GM18873 (cell line): ENCODE measurements at regions not wholly inside any gene's neighbourhood (a gene's known extent, or its start where the extent isn't known, plus 50 kb on each side); places are given as distances from the start of the nearest gene placed in this dataset.
A peak's percentile ranks its signal among the peaks of the same experiment; 100 is the strongest.

Experiments
- ATAC-seq: cut with Tn5 transposase; IDR thresholded peaks from one replicate; pipeline ENCODE4 v1.9.1; 2021; ENCODE audit warnings: mild to moderate bottlenecking, moderate library complexity, moderate number of reproducible peaks; ENCODE audit not compliant: unreplicated experiment, low FRiP score

DNA sequence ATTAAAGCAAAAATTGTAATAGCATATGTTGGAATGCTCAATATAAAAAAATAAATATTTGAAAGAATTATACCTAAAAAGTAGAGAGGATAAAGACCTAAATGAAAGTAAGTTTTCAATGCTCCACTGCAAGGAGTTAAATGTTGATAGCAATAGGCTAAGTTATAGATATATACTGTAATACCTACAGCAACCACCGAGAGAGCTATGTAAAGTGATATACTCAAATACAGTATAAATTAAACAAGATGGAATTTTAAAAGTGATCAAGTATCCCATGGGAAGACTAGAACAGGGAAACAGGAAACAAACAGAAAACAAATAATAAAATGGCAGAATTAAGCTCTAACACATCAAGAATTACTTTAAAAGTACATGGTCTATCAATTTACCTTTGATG is 73.9 kb downstream of the CASP3 start:
- no peak for ATAC-seq

DNA sequence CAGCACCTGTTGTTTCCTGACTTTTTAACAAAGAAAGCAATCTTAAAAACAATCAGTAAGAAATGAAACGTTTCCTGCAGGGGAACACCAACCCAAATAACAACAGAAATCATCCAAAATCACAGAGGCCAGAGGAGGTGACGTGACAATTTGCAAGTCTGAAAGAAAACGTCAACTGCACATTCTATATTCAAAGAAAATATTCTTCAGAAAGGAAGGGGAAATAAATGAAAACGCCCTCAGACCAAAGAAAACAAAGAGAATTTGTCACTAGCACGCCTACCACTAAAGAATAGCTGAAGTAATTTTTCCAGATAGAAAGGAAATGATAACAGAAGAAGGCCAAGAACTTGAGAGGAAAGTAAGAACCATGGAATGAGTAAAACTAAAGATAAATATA is 74.4 kb downstream of the CASP3 start:
- no peak for ATAC-seq

GRCh38 chr4:184573701-184574100 is 75.5 kb downstream of the CASP3 start:
- ATAC-seq = no peak

DNA sequence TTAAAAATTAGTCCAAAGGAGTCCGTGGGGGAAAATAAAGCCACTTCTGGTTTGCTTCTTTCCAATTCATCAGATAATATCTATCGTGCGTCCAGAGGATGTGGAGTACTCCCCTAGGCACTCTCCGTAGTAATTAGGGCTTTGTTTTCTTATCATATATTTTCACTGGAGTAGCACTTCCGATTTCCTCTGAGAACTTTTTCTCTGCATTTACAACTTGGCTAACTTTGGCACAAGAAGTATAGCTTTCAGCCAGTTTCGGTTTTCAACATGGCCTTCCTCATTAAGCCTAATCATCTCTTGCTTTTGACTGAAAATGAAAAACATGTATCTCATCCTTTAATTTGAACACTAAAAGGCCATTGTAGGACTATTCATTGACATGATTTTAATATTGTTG is 80.5 kb downstream of the CASP3 start:
- no peak for ATAC-seq

DNA sequence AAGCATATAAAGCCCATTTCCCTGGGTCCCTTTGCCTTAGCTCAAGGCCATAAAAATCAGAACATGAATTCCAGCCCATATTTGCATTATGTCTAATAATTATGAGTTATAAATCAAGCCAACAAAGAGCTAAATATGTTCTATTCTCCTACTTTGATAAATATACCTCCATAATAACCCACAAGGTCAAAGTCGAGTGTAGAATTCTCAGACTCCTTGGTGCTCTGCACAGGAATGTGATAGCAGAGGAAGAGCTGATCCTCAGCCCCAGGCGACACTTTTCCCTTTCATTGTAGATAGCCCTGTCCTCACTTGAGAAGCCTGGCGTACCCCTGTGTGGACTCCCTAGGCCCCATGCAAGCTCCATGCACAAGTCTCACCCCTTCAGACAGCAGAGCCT is 85.6 kb downstream of the CASP3 start:
- ATAC-seq = no peak

DNA sequence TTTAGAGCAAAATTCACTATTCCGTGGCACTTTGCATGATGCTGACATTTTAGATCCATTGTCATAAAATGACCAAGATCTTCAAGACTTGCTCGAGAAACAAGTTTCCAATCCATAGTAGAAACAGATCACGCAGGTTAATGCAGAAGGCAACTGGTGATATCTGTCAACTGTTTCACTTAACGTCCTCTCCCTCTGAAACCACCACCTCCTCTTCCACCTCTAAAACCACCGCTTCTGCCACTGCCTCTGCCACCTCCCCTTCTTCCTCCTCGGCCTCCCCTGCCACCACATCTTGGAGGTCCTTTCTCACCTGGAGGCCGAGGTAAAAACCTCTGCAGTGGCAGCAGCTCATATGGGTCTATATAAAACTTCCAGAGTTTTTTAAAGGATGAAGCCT is 84.6 kb upstream of the IRF2 start:
- no peak for ATAC-seq

DNA sequence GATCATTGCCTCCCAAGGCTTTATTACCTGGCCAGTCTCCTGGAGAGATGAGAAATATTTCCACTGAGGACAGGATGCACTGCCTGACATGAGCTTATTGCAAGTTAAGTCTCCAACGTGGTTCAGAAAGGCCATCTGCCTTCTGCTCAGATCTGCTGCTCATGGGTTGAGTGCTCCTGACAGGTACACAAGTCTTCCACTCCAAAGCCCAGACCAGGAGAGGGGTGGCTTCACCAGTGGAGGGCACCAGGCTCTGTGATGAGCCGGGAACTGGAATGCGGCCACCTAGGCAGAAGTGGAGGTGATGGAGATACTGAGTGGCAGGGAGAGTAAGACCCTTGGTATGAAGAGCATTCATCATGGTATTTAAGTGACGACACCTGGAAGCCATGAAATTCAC is 79.5 kb upstream of the IRF2 start:
- ATAC-seq = no peak

- ATAC-seq = no peak
Observed at GRCh38 chr4:184550476-184550875, 76.1 kb upstream of the IRF2 start.

- no peak for ATAC-seq
Observed at GRCh38 chr4:184548648-184549341, 74.4 kb upstream of the IRF2 start.

DNA sequence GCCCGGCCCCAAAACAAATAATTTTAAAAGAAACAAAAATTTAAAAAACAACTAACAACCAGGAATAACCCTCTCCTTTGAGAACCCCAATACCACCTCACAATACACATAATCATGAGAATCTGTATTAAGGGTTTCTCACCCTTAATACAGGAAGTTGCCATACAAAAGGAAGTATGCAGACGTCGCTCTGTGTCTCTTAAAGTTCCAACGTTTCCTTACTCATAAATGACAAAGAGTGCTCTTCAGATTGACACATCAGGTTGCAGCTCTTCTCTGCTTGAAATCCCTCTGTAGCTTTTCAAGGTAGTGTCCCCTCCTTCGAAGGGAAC is 73.9 kb upstream of the IRF2 start:
- ATAC-seq = no peak

DNA sequence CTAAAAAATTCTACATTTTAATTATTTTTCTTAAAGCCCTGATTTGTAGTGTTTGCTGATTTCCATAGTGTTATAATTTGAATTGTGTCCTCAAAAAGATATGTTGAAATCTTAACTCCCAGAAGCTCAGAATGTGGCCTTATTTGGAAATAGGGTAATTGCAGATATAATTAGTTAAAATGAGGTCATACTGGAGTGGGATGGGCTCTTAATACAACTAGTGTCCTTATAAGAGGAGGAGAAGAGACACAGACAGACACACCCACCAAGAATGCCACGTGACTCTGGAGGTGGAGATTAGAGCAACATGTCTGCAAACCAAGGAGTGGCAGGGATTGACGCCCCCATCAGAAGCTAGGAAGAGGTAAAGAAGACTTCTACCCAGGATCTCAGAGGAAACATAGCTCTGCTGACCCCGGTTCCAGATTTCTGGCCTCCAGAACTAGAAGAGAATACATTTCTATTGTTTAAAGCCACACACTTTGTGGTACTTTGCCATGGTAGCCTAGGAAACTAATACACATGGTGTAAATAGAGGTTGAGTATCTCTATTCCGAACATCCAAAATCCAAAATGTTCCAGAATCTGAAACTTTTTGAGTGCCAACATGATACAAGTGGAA is 70.5 kb upstream of the IRF2 start:
- no peak for ATAC-seq

GRCh38 chr4:184541907-184542306 is 67.6 kb upstream of the IRF2 start:
- no peak for ATAC-seq

- no peak for ATAC-seq
Observed at GRCh38 chr4:184540307-184540706, 66.0 kb upstream of the IRF2 start.

DNA sequence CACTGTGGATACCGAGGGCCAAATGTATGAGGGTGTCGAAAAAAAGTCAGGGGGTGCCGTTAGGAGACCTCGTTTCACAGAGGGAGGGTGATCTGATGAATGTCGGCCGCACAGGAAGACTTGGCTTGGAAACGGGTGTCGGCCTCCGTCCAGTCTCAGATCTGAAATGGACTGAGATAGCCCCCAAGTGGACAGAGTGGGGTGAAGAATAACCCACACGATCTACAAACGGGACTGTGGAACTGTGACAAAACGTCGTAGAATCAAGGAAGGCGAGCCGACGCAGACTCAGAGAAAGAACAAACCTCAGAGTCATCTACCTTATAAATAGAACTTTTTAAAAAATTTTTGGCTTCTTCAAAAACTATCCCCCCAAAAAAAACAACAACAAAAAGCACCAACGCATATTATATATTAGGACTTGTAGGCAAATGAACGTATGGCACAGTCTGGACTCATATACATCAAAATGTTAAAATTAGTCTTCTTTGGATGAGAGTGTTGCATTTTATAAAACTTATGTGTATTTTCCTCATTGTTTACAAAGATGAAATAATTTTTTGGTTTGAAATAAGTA is 63.8 kb upstream of the IRF2 start:
- ATAC-seq = peak; percentile 37

DNA sequence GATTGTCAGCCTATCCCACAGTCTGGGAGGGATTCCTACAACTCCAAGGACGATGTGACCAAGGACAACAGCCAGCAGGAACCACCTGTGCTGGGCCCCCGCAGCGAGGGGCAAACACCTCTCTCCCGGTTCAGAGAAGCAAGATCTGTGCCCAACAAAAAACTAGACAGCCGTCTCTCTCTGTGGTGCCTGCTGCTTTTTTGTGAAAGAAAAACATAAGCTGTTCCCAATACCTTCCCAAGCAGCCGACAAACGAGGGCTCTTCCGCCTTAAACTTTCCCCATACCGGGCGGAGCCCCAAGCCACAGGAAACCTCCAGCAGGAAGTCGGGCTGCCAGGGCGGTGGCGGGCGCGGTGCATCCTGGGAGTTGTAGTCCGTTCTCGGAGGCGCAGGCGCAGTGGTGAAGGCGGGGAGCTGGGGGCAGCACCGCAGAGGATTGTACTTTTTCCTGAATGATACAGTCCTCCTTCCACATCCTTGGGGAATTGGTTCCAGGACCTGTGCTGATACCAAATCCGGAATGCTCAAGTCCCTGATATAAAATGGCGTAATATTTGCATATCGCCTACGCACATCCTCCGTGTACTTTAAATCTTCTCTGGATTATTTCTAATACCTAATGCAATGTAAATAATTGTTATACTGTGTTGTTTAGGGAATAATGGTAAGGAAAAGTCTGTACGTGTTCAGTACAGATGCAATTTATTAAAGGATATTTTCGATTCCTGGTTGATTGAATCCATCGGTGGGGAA is 63.1 kb upstream of the IRF2 start:
- ATAC-seq = peak; percentile 46

DNA sequence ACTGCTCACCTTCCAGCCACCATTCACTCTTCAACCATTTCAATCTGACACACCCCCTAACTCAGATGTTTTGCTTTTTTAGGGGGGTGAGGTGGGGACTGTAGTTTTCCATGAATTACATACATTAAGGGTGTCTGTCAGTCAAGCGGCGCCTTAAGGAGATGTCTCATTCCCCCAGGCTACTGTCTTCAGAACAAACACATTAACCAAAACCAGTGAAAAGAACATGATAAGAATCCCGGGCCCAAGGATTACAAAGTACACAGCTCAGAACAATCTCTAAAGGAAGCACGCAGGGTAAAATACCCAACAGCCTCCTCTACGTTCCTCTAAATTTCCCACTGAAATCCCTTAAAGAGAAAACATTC is 62.5 kb upstream of the IRF2 start:
- ATAC-seq = no peak

- ATAC-seq = no peak
Observed at GRCh38 chr4:184536065-184536880, 61.9 kb upstream of the IRF2 start.

GRCh38 chr4:184534511-184535391 is 60.4 kb upstream of the IRF2 start:
- ATAC-seq = peak; percentile 45

- no peak for ATAC-seq
Observed at GRCh38 chr4:184533908-184534307, 59.6 kb upstream of the IRF2 start.

DNA sequence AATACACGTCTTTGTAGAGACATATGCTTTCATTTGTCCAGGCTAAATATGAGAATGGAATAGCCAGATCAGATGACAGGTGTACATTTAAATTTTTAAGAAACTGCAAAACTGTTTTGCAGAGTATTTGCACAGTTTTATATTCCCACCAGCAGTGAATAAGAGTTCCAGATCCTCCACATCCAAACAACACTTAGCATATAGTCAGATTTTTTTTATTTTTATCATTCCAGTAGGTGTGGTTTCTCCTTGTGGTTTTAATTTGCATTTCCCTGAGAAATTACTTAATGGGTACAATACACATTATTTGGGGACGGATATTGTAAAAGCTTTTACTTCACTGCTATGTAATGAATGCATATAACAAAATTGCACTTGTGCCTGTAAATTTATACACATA is 56.7 kb upstream of the IRF2 start:
- ATAC-seq = no peak
